SU-DHL-6 (cell line): ENCODE measurements at regions not wholly inside any gene's neighbourhood (a gene's known extent, or its start where the extent isn't known, plus 50 kb on each side); places are given as distances from the start of the nearest gene placed in this dataset.

Experiments used
- H2AFZ ChIP-seq: fragments of 200-600 bp; sonication (generic); 2 replicates; pipeline ENCODE4 v1.6.1; 2014; ENCODE audit warnings: low read depth, mild to moderate bottlenecking, moderate library complexity, mixed read lengths, antibody characterized with exemption, low read length; ENCODE audit not compliant: severe bottlenecking
- H3F3A ChIP-seq: fragments of 200-600 bp; shearing (Covaris generic); 2 replicates; pipeline ENCODE4 v1.6.0; 2016; ENCODE audit warnings: antibody characterized with exemption, mild to moderate bottlenecking; ENCODE audit not compliant: insufficient read depth
- H3K27ac ChIP-seq: fragments of 200-600 bp; sonication (generic); 2 replicates; pipeline ENCODE4 v1.5.1; 2016; ENCODE audit warnings: low read depth, mild to moderate bottlenecking, low read length, moderate library complexity, mixed read lengths
- H3K27me3 ChIP-seq: fragments of 200-600 bp; sonication (generic), shearing (Covaris generic); 2 replicates; pipeline ENCODE4 v1.6.0; 2014; ENCODE audit warnings: mild to moderate bottlenecking, low read length
- H3K36me3 ChIP-seq: fragments of 200-600 bp; sonication (generic); 2 replicates; pipeline ENCODE4 v1.6.1; 2014; ENCODE audit warnings: mild to moderate bottlenecking, low read length, mixed read lengths
- H3K4me2 ChIP-seq: fragments of 300-600, 200-600 bp; shearing (Covaris generic), sonication (generic); 2 replicates; pipeline ENCODE4 v1.6.0; 2014; ENCODE audit warnings: low read length, low read depth, mild to moderate bottlenecking; ENCODE audit not compliant: poor library complexity, severe bottlenecking
- H3K4me3 ChIP-seq: fragments of 200-600 bp; sonication (generic); 2 replicates; pipeline ENCODE4 v1.5.1; 2014; ENCODE audit warnings: antibody characterized with exemption, low read length, mild to moderate bottlenecking, mixed read lengths; ENCODE audit not compliant: insufficient read depth, poor library complexity, severe bottlenecking
- H3K79me2 ChIP-seq: fragments of 200-600 bp; sonication (generic); 2 replicates; pipeline ENCODE4 v1.6.1; 2014; ENCODE audit warnings: mild to moderate bottlenecking, low read length, moderate library complexity; ENCODE audit not compliant: insufficient read depth
- H3K9ac ChIP-seq: fragments of 200-600 bp; sonication (generic); 2 replicates; pipeline ENCODE4 v1.7.0; 2014; ENCODE audit warnings: mild to moderate bottlenecking, low read length
- H3K9me2 ChIP-seq: fragments of 200-600 bp; sonication (generic); replicated peaks from 2 replicates; pipeline ENCODE4 v1.6.1; 2014; ENCODE audit warnings: low read length; ENCODE audit not compliant: insufficient read depth
- H3K9me3 ChIP-seq: fragments of 200-600 bp; sonication (generic); 2 replicates; pipeline ENCODE4 v1.6.1; 2014; ENCODE audit warnings: low read length, mixed read lengths; ENCODE audit not compliant: insufficient read depth
- H4K20me1 ChIP-seq: fragments of 200-600 bp; sonication (generic); 2 replicates; pipeline ENCODE4 v1.6.1; 2014; ENCODE audit warnings: low read depth, mild to moderate bottlenecking, antibody characterized with exemption, low read length, moderate library complexity, mixed read lengths
- EZH2phosphoT487 ChIP-seq: fragments of 200-600 bp; sonication (generic), shearing (Covaris generic); conservative IDR thresholded peaks from 2 replicates; pipeline ENCODE4 v1.6.1; 2018; ENCODE audit warnings: mild to moderate bottlenecking, antibody characterized with exemption, low read length, moderate library complexity, mixed read lengths
- TF ChIP-seq, protein P1 (sequence below): fragments of 200-600 bp; sonication (generic); IDR thresholded peaks from one replicate; pipeline ENCODE4 v1.5.1; 2017; ENCODE audit warnings: antibody characterized with exemption, mild to moderate bottlenecking, low read length, moderate library complexity; ENCODE audit not compliant: insufficient read depth, poor library complexity, severe bottlenecking

DNA sequence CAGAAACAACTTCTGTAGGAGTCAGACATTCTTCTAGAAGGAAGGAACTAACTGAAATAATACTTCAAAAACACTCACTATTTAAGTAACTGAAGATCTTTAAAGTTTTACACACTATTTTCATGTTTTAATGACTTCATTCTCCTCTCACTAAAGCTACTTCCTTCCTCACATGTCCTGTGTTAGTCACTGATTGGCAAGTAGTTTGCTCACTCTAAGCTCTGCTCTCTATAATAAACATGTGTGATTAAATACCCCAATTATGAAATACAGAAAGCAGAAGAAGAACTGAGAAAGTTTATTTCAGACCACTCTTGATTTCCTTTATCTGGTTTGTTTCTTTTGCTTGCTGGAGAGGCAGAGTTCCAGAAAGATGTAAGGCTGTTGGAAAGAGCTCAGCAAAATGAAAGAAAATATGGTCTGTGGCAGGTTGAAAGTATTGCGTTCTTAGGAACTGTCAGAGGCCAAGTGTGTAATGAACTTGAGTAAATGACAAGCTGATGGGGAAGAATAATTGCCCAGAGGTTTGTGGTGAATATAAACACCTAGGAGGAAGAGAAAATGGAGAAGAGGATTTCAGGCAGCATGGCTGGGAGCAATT lies 522.0 kb upstream of the SEL1L start:
- Histone ChIP-seq H3F3A (no peaks in the 10 kb centered on the region), H3K4me3 (no peak overlapping the region), H3K27ac (no peak overlapping the region), H2AFZ (no peak overlapping the region), H3K9me3 (no peaks in the 10 kb centered on the region), H3K9me2 (0 out of 2 replicates have a peak, but pooled peaks cover 4% of the 10 kb centered on the region), H3K27me3 (no peaks in the 10 kb centered on the region), H3K4me2 (no peak overlapping the region), H3K36me3 (no peaks in the 10 kb centered on the region), H3K9ac (no peak overlapping the region), H4K20me1 (no peaks in the 10 kb centered on the region), H3K79me2 (no peaks in the 10 kb centered on the region)
- no peak for TF ChIP-seq EZH2phosphoT487
- TF ChIP-seq, protein P1, sequence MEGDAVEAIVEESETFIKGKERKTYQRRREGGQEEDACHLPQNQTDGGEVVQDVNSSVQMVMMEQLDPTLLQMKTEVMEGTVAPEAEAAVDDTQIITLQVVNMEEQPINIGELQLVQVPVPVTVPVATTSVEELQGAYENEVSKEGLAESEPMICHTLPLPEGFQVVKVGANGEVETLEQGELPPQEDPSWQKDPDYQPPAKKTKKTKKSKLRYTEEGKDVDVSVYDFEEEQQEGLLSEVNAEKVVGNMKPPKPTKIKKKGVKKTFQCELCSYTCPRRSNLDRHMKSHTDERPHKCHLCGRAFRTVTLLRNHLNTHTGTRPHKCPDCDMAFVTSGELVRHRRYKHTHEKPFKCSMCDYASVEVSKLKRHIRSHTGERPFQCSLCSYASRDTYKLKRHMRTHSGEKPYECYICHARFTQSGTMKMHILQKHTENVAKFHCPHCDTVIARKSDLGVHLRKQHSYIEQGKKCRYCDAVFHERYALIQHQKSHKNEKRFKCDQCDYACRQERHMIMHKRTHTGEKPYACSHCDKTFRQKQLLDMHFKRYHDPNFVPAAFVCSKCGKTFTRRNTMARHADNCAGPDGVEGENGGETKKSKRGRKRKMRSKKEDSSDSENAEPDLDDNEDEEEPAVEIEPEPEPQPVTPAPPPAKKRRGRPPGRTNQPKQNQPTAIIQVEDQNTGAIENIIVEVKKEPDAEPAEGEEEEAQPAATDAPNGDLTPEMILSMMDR, result no peak

DNA sequence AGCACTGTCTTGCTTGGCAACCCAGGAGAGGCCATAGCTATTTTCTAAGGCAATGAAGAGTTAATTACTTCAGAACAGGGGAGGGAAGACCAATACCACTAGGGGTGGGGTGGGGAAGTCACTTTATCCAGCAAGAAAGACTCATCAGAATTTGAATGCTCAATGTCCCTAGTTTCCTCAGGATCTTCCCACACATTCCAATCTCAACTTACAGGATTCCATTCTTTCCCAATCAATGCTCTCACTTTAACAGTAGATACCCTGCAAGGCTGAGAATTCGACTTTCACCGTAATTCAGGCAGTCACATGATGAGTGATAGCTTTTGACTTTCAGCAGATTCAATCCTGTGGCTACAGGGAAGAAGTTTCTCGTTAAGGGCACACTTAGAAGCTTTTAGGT lies 526.6 kb upstream of the SEL1L start:
- no peaks in the 10 kb centered on the region for H4K20me1 ChIP-seq
- H3F3A ChIP-seq, result no peaks in the 10 kb centered on the region
- H3K9me2 ChIP-seq, result 0 out of 2 replicates have a peak, but pooled peaks cover 4% of the 10 kb centered on the region
- H3K27me3 ChIP-seq, result no peaks in the 10 kb centered on the region
- H2AFZ ChIP-seq, result no peak overlapping the region
- no peak overlapping the region for H3K4me2 ChIP-seq
- no peak overlapping the region for H3K4me3 ChIP-seq
- no peaks in the 10 kb centered on the region for H3K79me2 ChIP-seq
- H3K9me3 ChIP-seq, result no peaks in the 10 kb centered on the region
- H3K36me3 ChIP-seq, result no peaks in the 10 kb centered on the region
- TF ChIP-seq EZH2phosphoT487, result no peak
- no peak overlapping the region for H3K27ac ChIP-seq
- no peak overlapping the region for H3K9ac ChIP-seq

DNA sequence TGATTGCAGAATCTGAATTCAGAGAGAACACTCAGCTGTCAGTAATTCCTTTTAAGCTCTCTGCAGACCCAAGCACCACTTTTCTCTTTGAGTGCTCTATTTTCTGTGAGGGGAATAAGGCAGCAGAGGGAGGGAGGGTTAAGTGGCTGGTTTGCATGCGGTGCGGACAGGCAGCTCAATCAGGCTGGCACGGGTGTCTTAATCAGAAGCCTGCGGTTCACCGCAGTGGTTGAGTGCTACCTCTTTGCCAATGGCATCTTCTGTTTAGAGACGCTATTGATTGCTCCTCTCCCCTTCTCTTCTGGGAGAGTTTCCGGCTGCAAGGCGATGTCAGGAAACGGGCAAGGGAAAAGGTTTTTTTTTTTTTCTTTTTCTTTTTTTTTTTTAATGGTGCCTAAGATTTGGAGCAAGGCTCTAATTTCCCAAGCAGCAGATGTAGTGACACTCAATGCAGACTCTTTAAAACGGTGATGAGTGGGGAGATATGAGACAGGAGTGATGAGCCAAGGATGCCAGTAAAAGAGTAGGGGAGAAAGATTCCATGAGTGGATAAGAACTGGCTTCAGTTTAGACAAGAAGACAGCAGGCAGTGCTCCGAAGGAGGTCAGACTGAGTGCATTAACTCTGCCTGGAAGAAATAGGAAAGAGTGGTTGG lies 533.7 kb upstream of the SEL1L start:
- H3K4me3 ChIP-seq, result no peak overlapping the region
- no peaks in the 10 kb centered on the region for H3K9me2 ChIP-seq
- H3K9ac ChIP-seq, result no peak overlapping the region
- TF ChIP-seq, protein P1, result no peak
- no peak for TF ChIP-seq EZH2phosphoT487
- no peaks in the 10 kb centered on the region for H3K27me3 ChIP-seq
- no peak overlapping the region for H2AFZ ChIP-seq
- H3K79me2 ChIP-seq, result no peaks in the 10 kb centered on the region
- no peaks in the 10 kb centered on the region for H3F3A ChIP-seq
- H3K4me2 ChIP-seq, result no peak overlapping the region
- H3K36me3 ChIP-seq, result no peaks in the 10 kb centered on the region
- no peak overlapping the region for H3K27ac ChIP-seq
- no peaks in the 10 kb centered on the region for H3K9me3 ChIP-seq
- H4K20me1 ChIP-seq, result no peaks in the 10 kb centered on the region

- Histone ChIP-seq H3K27ac (no peak overlapping the region), H3K79me2 (no peaks in the 10 kb centered on the region), H3F3A (no peaks in the 10 kb centered on the region), H3K9ac (no peak overlapping the region), H3K36me3 (no peaks in the 10 kb centered on the region), H3K4me2 (no peak overlapping the region), H3K27me3 (no peaks in the 10 kb centered on the region), H3K9me3 (no peaks in the 10 kb centered on the region), H3K9me2 (no peaks in the 10 kb centered on the region), H3K4me3 (no peak overlapping the region), H4K20me1 (no peaks in the 10 kb centered on the region), H2AFZ (no peak overlapping the region)
- TF ChIP-seq EZH2phosphoT487, result no peak
- TF ChIP-seq, protein P1, result no peak
Observed at GRCh38 chr14:82070040-82070439, 536.4 kb upstream of the SEL1L start.
